ENCODE measurements at regions not wholly inside any gene's neighbourhood (a gene's known extent, or its start where the extent isn't known, plus 50 kb on each side); places are given as distances from the start of the nearest gene placed in this dataset.
"Not testable (repeated sequence)": the region's sequence is repeated elsewhere in the genome, so short reads cannot be mapped to it uniquely, and the experiment has no call there.

DNA sequence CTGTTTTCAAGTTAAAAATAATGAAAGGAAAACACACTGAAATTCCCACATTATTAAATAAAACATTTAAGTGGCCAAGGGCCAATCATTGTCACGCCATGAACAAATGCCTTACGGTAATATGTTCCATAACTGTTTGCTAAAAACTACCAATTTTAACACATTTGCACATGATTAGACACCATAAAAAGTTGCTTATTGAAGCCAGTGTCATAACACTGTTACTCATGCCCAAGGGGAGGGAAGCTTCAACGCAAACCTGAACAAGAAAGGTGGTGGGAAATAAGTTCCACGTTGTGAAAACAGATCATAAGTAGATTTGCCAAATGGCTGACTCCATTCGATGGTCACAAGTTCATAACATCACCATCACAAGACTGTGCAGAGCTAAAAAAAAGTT is 739.3 kb upstream of the FAM241A start:
- DNase-seq (ENCODE audit: low spot score): no peak

DNA sequence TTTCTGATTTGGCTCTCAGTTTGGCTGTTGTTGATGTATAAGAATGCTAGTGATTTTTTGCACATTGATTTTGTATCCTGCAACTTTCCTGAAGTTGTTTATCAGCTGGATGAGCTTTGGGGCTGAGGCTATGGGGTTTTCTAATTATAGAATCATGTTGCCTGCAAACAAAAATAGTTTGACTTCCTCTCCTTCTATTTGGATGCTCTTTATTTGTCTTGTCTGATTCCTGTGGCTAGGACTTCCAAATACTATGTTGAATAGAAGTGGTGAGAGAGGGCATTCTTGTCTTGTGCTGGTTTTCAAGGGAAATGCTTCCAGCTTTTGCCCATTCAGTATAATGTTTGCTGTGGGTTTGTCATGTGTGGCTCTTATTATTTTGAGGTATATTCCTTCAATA is 734.7 kb upstream of the FAM241A start:
- no peak for DNase-seq (ENCODE audit: low spot score)

DNA sequence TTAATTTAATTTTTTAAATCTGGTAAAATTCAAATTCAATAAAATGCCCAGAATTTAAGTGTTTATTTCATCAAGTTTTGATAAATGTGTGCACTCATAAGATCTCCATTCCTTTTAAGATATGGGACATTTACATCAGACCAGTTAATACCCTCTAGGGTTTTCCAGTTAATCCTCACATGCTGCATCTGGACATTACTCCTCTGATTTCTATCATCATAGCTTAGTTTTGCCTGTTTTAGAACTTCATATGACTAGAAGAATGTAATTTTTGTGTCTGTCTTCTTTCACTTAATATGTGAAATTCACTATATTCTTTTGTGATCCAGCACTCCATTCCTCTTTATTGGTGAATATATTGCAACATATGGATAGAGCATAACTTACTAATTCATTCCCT is 727.7 kb upstream of the FAM241A start:
- DNase-seq (ENCODE audit: low spot score): no peak

DNA sequence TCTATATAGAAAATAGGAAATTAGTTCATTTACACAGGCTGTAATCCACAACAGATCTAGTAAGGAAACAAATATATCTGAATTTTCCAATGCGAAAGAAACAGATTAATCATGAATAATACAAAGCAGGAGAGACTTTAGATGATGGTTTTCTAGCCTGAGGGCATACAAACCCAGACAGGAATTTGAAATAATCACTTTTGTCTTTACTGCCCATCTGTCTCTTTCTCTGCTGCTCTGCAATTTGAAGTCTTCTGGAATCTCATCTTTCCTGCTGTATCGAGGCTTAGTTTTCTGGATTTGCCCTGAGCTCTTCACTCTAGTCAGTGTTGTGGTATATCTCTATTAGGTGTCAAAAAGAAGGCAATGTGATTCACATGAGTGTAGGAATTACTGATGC is 711.8 kb upstream of the FAM241A start:
- DNase-seq (ENCODE audit: low spot score): no peak

- peak; percentile 45 for DNase-seq (ENCODE audit: low spot score)
These were observed 710.7 kb upstream of the FAM241A start for GRCh38 chr4:111434586-111434985.

DNA sequence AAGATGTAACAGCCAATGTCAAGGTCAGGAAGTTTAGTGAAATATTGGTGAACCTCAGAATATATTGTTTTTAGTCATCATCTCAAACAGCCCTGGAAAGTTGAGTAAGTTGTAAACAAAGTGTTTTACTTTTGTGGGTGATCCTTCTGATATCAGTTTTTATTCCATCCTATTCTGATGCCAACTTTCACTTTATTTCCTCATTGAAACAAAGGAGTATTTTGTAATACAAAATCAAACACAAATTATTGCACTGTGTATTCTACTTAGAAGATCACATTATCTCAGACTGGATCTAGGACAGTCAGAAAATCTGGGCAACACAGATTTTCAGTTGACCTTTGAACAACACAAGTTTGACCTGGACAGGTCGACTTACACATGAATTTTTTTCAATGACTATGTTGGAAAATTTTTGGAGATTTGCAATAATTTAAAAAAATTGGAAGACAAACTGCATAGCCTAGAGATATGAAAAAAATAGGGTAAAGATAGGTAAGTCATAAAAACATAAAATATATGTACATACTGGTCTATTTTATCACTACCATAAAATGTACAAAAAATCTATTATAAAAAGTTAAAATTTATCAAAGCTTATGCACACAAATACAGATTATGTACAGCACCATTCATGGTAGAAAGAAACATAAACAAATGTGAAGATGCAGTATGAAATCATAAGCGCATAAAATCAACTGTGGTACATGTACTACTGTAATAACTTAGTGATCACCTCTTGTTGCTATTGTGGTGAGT is 709.1 kb upstream of the FAM241A start:
- no peak for DNase-seq (ENCODE audit: low spot score)

DNA sequence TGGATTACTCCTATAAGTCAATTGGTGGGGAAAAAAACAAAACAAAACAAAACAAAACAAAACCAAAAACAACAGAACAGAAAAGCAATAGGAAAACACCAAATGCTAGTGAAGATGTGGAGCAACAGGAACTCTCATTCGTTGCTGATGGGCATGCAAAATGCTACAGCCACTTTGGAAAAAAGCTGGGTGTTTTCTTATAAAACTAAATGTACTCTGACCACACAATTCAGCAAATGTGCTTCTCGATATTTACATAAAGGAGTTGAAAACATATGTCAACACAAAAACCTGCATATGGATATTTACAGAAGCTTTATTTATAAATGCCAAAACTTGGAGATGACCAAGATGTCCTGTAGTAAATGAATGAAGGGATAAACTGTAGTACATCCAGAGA is 703.6 kb upstream of the FAM241A start:
- DNase-seq (ENCODE audit: low spot score): no peak

- DNase-seq (ENCODE audit: low spot score): not testable (repeated sequence)
These were observed 700.4 kb upstream of the FAM241A start for GRCh38 chr4:111444836-111445235.

DNA sequence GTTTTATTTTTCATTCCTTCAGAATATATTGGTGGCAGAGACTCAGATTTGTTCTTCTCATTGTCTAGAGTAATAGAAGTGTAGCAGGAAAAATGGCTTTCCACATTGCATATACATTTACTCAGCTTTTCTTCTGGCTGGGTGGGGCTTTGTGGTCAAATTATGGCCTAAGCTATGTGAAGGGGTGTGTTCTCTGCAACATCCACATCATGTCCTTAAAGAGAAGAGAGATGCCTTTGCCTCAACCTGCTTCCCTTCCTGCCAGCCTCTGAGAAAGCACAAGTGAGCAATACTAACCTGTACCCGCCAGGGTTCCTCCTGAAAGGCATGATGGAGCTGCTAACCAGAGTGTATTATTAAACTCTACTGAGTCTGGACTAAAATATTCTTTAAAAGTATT is 695.6 kb upstream of the FAM241A start:
- no peak for DNase-seq (ENCODE audit: low spot score)

DNA sequence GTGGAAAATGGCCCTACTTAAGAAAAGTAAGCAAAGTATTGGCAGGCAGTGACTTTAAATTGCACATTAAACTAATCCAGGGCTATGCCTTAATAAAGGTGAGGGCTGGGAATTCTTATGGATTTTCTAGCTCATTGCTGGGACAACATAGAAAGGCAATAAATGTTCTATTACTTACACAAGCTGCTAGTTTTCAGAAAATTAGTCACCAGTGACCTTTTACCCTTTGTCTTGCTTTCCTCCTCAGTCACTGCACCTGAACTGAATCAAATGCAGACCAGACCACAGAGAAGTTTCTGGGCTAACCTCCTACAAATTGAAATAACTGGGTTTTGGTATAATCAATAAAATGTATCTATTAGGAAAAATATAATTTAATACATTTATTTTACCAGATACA is 694.4 kb upstream of the FAM241A start:
- DNase-seq (ENCODE audit: low spot score): peak; percentile 26

DNA sequence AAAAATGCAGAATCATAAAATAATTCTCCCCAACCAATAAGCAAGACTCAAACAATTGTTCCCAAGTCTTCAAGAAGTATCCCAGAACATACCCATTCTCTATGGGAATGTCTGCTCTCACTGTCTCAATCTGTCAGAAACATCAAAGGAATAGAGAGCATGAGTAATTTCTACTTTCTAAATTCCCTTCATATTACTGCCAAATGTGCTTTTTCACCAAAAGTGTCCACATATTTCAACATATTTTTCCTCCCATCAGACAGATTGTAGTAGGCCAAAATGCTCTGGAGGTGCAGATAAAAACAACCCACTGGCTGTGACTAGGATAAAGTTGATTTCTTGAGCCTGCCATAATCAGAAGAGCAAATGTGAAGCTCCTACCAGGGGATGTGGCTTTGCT is 692.0 kb upstream of the FAM241A start:
- DNase-seq (ENCODE audit: low spot score): no peak

- DNase-seq (ENCODE audit: low spot score): no peak
These were observed 690.3 kb upstream of the FAM241A start for GRCh38 chr4:111454961-111455360.

DNA sequence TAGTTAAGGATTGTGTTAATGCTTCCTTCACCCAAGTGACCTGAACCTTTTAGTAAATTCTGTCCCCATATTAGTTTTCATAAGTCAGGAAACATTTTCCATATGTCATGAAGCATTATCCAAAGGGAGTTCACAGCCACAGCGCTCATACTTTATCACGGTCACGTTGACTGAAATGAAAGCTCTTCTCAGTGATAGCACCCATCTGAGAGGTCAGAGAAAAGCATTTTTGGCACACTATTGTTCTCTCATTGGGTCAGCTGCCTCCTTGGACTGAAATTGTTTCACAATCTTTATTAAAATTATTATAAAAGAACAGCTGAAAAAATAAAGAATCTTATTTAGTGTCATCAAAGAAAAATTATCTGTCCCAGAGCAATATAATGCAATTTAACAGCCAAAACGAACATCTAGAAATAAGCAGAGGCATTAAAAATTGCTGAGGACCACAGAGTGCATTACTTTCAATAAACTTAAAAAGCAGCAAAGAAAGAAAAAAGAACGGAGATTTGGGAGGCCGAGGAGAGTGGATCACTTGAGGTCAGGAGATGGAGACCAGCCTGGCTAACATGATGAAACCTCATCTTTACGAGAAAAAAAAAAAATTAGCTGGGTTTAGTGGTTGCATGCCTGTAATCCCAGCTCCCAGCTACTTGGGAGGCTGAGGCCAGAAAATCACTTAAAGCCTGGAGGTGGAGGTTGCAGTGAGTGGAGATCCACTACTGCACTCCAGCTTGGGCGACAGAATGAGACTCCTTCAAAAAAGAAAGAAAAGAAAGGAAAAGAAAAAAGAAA is 680.8 kb upstream of the FAM241A start:
- no peak for DNase-seq (ENCODE audit: low spot score)

- DNase-seq (ENCODE audit: low spot score): no peak
These were observed 678.2 kb upstream of the FAM241A start for GRCh38 chr4:111466811-111467604.

- DNase-seq (ENCODE audit: low spot score): peak; percentile 37
These were observed 670.3 kb upstream of the FAM241A start for GRCh38 chr4:111475001-111475400.

GRCh38 chr4:111475666-111476065 is 669.6 kb upstream of the FAM241A start:
- no peak for DNase-seq (ENCODE audit: low spot score)

DNA sequence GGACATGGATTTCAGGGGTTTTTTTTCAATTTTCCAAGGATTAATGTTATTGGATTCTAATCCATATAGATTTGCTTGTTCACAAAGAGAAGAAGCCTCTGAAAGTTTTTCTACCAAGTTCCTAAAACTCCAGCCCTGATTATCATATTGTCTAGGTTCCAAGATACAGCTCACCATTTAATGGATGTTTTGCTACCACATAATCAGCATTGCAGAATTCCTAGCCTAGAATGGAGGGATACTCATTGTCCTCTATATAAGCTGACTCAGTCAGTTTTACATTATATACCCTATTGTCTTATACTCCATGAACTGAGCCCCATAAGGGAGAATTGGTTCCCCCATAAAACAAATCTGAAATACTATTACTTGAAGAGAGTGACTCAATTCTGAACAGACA is 664.7 kb upstream of the FAM241A start:
- DNase-seq (ENCODE audit: low spot score): no peak

DNA sequence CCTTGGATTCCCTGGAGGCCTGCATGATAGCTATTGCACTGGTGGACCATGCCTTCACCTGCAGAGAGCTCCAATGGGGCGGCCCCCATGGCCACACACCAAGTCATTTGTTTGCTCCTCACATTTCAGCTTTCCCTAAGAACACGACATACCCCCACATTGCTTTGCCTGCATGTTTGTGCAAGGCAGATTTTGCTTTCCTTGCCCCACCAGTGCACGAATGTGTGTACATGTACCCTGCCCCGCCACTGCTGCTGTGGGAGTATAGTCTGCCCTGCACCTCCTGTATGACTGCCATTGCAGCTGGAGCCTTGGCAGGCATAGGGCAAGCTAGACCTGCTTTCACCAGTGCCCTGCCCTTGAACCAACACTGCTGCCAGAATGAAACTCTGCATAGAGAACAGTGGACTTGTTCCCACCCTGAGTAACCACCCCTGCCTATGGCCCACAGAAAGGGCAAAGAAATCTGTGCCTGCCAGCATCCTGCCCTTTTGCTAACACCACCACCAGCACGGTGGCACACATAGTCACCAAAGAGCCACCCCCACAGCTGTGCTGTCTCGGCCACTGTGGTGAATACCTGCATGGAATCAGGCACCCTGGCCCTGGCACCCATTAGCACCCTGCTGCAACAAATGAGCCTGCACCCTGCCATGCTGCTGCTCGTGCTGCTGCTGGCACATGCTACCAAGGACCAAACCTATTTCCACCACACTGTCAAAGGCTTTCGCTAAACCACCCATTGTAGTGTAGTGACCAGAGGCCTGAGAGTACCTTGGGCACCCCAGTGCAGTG is 661.7 kb upstream of the FAM241A start:
- DNase-seq (ENCODE audit: low spot score): no peak

- no peak for DNase-seq (ENCODE audit: low spot score)
These were observed 652.8 kb upstream of the FAM241A start for GRCh38 chr4:111492496-111492895.

- no peak for DNase-seq (ENCODE audit: low spot score)
These were observed 650.8 kb upstream of the FAM241A start for GRCh38 chr4:111494471-111494870.

DNA sequence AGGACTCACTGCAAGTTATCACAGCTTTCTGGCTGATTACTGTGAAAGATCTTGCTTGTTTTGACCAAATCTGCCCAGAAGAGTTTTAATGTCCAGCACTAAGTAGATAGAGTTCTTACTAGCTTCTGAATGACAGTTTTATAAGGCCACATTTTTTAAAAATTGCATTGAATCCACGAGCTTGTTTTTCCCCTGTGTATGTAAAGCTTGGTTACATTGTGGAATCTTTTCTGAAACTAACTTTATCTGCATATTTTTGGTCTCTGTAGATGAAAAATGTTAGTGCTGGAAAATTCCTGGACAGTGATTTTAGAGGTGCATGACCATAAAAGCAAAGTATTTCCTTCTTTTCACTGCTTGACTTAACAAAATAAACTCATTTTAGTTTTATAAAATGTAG is 650.3 kb upstream of the FAM241A start:
- DNase-seq (ENCODE audit: low spot score): no peak

GRCh38 chr4:111499291-111499690 is 646.0 kb upstream of the FAM241A start:
- DNase-seq (ENCODE audit: low spot score): no peak
